ENCODE measurements at regions not wholly inside any gene's neighbourhood (a gene's known extent, or its start where the extent isn't known, plus 50 kb on each side); places are given as distances from the start of the nearest gene placed in this dataset.

DNA sequence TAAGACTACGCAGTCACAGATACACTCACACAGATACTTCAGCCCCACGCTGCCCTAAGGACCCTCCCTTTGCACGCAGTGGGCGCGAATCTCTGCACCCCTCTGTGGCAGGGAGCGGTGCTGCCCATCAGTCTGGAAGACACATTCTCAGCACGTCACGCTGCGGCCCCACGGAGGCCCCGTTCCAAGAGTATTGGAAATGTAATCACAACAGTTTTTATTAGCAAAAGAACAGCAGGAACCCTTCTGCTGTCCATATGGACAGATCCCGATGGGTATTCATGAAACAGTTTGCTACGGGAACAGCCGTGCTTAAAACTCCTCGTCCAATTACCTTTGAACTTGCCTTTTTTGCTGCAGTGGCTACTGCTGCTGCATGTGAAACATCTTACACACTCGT lies 131.0 kb downstream of the RPS24 start:
- DNase-seq = no peak

DNA sequence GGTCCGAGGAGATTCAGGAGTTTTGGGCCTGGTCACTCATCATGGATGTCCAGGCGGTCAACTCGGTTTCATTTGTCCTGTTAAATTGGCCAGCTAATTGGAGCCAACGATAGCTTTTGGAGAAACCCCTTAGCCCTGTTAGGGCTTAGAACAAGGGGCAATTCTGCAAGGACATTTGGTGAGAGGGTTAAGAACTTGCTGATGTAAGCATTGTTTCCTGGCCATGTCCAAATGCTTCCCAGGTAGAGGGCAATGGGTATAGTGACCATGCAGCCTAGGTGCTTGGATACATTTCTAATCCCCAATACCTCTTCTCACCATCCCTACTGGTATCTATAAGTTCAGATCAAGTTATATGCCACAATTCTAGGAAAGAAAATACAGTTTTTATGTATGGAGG lies 131.5 kb downstream of the RPS24 start:
- no peak for DNase-seq

DNA sequence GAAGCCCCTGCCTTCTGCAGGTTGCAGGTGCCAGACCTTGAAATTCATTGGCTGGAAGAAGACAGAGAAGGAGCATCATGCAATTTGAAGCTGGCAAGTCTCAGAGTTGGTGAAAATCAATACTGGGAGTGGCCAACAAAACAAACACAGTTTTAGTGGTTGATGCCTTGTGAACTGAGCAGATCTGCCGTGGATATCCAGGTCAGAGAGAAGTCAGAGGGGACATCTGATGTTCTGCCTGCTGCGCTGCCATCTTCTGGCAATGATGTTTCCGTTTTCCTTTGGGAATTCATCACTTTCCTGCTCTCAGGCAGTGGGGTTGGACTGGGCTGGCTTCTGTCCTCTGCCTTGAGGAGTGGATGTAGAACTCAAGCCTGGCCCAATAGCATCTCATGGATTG lies 132.0 kb downstream of the RPS24 start:
- DNase-seq = no peak

DNA sequence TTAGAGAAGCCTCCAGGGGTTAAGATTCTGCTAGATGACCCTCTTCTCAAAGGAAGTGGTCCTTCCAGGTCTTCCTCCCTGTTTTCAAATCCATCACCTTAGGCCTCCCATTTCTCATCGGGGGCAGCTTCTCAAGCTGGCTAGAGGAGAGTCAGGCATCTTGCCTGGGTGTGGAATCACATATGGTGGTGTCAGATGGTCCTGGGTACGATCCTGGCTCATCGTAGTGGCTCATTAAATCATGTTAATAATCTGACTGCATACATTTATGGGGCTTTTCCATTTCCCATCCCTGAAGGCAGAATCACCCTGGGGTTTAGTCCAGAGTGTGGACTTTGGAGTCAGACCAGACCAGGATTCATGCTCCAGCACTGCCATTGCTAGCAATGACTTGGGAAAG lies 132.6 kb downstream of the RPS24 start:
- no peak for DNase-seq

DNA sequence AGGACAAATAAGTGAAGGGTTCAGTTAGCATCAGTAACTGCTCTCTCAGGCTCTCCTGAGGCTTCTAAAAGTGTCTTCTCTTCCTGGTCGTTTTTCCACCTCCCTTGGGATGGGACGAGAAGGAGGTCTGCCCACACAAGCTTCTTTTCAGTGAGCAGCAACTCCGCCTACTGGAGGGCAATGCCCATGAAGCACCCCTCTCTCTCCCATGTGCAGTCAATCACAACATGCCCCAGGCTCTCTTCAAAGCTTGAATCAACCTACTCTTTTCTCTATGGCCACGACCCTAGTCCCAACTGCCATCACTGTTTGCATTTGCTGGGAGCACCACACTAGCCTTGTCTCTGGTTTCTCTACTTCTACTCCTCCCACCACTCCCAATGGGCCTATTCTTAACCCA lies 135.6 kb downstream of the RPS24 start:
- DNase-seq = no peak

DNA sequence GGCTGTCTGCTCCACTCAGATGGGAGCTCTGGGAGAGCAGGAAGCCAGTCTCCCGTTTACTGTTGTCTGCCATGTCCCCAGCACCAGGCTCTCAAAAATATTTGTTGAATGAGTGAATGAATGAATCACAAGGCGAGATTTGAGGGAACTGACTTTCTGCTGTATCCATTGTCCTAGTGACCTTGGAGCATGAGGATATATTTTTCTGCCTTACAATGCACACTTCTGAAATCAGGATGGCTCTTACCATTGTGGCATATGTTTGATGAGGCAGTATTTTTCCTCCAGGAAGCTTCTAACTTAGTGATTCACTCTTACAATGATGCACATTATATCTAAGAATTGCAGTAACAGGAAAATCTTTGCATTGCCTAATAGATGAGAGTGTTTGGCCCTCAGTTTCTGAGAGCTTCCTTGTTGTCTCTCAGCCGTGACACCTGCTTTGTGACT lies 136.4 kb downstream of the RPS24 start:
- no peak for DNase-seq

DNA sequence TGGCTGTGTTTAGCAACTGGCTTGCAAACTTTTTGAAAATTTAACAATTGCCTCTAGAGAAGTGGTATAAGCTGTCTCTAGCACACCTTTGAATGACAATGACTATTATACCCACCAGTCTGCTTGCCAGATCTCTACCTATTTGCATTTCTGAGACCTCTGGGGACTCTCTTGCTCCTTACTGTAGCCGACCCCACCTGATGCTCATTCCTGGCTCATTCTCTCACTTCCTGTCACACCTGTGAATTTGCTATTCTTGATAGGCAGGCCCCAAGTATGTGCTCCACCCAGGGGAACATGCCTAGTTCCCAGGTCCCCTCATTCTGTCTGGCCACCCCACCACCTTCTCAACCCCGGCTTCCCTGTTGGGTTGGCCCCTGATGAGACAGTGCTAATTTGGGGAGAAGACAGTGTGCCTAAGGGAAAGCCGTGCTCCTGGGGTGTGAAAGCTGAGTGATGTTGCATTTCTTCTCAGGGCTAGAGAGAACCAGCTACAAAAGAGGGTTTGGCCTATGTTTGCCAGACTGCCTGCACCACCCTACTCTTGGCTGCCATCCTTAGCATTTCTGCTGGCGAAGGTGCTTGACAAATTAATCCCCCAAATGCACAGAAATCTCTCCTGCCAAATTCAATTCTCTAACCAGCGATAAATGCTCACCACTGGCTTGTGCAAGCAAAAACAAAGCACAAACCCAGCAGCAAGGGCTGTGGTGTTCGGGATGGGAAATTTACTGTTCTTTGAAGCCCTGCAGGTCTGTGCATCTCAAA lies 138.2 kb downstream of the RPS24 start:
- no peak for DNase-seq

DNA sequence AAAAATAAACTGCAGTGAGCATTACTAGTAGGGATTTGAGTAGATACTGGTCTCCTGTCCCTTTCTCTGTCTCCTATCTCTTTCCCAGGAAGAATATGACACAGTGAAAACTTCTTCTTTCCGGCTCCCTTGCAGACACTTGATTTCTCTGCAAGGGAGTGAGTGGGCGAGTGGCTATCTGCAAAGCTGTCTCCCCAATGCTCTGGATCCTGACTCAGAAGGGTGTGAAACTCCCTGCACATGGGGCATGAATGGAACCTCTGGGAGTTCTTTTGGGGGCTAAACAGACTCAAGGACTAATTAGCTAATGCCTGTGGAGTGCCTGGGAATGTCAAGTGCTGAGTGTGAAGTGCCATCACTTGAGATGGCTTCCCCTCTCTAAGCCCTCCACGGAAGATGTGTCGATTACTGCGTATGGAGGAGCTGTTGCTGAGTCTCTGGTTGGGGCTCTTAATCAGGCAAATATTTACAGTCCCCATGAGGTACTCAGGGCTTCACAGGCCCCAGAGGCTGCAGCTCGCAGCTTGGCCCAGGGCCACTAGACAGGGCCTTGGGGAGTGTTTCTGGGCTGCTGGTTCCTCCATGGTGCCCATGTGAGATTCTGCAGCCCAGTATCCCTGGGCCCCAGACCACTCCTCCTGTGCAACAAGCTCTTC lies 139.8 kb downstream of the RPS24 start:
- DNase-seq = no peak

DNA sequence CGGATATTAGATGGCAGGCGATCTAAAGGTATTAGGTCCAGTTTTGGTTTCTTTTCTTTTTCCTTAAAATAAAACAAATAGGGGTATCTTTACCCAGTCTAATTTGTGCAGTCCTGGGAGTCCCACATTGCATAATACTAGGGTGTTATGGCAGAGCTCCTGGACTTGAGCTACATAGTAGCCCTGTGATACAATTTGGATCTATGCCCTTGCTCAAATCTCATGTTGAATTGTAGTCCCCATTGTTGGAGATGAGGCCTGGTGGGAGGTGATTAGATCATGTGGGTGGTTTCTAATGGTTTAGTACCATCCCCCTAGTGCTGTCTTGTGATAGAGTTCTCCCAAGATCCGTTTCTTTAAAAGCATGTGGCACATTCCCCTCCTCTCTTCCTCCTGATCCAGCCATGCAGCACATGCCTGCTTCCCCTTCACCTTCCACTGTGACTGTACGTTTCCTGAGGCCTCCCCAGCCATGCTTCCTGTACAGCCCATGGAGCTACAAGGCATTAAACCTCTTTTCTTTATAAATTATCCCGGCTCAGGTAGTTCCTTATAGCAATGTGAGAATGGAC lies 141.9 kb downstream of the RPS24 start:
- no peak for DNase-seq

DNA sequence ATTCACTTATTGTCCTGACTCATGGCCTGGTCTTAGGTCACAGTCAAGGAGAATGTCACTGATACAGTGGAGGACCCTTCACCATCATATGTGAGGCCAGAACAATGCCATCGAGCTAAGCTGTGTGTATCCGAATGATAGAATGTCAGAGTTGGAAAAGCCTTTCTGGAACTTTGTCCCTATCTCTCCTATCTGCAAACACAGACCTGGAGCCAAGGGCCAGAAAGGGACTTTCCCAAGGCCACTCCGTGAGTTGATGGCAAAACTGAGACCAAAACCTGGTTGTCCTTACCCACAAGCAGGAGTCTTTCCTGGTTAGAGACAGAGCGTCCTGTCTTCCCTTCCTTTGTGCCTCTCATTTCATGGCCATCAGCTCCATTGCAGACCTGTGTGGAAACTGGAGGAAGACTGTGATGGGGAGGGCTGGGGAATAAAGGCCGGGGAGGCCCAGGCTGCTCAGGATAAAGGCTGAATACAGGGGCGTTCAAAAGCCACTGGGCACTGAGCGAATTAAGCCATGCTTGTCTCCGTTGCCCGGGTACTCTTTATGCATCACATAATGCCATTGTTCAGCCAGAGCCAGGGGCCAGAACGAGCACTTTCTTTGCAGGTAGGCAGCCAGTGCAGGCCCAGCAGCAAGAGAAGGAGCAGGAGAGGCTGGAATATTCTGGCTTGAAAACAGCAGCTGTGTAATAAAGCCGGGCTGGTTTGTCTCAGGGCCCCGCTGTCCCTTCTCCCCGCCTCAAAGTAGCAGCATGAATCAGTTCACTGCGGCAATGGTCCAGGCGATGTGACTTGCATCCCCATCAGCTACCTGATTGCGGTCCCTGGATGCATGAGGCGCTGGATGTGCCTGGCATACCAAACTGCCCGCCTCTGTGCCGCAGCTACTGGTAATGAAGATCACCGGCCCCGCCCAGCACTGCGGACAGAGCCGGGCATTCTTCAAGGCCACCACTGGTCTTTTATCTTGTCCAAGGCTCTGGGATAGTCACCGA lies 143.0 kb downstream of the RPS24 start:
- DNase-seq = no peak

DNA sequence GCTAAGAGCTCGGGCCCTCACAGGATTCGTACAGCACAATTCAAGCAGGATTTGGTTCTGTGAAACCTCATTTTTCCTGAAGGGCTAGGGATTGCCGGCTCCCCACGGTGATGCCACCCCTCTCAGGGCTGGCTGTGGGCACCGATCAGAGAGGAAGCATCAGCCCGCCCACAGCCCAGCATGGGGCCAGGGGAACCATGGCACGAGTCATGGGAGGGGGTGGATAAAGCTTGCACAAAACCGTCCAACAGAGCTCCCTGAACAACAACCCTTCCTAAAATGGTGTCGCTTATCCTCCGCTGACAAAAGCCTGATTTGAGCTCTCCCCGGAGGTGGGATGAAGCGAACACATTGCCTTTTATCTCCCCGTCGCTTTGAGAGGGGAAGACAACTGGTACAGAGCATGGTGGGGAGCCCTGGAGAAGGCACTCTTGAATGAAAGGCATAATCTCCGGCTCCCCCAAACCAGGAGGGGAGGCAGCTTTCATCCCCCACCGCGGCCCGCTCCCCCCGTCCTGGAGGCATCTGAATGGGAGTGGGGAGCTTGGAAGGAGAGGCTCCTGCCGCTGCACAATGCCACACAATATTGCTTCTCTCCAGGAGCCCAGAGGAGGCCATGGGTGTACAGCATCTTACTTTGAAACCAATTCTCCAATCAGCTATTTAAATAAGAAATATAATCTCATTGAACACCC lies 144.0 kb downstream of the RPS24 start:
- DNase-seq = no peak

DNA sequence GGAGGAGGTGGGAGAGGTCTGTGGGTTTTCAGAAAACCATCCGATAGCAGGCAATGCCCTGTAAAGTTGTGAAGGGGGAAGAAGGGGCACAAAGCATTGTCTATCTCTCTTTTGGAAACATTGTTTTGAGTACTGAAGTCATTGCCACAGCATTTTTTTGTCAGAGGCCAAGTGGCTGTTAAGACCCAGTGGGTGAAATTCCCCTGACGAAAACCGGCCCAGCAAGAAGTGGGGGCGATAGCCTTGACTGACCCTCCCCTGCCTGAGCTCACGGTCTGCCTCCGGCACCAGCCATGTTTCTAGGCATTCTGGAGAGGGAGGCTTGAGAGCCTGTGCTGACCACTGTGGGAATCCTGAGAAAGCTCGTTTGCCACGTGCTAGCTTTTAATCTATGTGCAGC lies 144.7 kb downstream of the RPS24 start:
- DNase-seq = no peak

DNA sequence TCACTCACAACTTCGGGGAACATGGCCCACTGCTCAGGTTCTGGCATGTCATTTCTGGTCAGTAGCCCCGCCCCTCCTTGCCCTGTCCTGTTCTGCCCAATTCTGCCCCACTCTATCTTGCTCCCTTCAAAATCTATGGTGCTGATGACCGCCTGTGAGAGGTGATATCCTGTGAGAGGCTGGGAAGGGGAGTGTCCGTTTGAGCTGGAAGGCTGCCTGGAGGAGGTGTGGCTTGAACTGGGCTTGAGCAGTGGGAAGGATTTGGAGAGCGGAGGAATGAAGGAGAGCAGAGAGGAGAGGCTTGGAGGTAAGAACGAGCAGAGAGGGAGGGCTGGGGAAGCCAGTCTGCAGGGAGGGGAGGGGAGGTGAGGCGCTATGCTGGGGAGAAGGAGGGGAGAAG lies 145.3 kb downstream of the RPS24 start:
- no peak for DNase-seq

DNA sequence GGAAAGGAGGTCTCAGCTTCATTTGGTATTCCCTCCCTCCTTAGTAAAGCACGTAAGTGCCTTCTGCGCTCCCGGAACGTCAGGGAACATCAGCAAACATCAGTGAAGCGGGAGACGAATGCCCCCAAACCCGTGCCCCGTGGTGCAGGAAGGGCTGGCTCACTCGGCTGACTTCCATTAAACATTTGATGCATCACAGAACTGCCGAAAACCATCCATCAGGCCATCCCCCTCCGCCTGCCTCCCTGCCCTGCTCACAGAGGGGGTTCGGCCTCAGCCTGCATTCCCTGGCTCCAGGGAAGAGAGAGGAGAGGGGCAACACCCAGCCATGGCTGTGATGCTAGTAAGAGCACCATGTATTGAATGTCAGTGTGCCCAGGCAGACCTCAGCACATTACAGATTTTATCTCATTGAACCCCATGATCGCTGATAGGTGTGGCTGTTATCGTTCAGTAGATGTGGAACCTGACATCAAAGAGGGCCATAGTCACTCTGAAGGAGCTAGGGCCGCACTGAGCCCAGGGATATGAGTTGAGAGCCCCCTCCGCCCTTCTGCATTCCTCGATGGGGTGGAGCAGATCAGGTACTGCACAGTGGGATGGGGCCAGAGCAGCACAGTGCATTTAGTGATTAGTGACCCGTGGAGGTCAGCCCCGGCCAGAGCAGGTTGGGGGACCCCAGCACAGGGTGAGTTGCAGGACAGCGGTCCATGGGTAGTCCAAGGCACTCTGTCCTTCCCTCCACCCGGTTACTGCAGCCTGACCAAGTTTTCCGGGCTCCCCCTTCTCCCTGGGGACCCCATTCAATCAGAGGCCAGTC lies 146.4 kb downstream of the RPS24 start:
- no peak for DNase-seq

DNA sequence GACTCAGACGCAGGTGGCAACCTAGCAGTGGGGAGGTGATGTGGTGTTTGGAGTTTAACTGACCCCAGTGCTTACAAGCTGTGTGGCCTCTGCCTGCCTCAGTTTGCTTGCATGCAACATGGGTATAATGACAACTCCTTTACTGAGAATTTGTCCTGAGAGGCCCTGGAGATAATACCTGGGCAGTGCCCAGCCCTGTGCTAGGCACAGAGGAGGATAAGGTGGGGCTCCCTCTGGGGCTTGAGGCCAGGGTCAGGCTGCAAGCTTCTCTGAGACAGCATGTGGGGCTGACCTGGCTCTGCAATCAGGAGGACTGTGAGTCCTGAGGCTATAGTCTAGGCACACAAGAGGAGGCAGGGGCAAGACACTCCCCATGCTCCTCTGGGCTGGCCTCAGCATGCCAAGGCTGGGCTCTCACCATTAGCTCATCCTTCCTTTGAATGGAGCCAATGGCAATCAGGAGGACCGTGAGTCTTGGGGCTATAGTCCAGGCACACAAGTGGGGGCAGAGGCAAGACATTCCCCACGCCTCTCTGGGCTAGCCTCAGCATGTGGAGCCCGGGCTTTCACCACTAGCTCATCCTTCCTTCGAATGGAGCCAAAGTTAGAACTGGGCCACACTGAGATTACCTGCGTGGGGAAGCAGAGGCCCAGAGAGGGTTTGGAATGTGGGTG lies 147.9 kb downstream of the RPS24 start:
- DNase-seq = no peak

DNA sequence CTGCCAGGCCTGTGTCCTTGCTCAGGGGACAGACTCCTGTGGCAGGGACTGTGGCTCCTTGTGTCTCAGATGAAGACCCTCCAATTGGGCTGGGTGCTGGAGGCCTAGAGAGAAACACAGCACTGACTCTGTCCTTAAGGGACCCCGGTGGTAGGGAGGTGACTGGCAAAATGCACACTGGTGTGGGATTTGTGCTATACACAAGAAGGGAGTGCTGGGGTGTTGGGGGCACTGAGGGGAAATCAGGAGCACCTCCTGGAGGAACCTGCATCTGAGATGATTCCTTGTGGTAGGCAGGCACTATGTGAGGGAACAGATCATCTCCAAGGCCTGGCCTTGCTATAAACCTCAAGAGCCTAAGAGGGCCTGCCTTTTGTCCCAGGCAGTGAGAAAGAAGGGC lies 149.2 kb downstream of the RPS24 start:
- no peak for DNase-seq

DNA sequence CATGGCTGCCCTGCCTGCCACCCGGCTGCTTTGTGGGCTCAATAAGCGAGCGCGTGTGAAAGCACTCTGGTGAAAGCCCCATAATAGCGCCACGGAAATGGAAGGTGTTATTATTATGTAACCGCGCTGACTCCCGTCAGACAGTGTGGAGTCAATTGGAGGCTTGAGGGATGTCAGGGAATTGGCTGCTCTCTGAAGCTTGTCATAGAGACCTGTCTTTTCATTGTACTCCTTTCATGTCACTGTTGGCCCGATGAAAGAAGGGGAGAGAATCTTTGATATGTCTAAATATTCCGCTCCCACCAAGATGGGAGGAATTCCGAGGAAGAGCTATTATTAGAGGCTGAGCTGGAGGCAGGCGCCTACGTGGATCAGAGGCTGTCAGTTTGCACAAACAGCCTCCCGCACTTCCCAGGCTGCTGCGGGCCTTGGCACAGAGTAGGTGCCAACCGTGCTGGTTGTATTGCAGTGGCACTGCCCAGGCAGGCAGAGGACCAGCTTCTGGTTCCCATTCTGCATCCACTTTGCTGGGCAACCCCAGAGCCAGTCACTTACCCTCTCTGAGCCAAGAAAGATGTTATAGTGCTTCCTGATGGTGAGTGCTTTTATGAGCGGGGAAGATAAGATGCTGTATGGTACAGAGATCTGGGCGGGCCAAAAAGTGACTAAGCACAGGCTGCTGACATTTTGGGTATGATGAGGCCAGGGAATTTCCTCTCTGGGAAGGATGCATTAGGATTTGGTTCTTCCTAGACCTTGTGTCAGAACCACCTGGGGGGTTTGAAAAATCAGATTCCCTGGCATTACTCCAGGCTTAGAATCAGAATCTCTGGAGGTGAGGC lies 151.4 kb downstream of the RPS24 start:
- no peak for DNase-seq

DNA sequence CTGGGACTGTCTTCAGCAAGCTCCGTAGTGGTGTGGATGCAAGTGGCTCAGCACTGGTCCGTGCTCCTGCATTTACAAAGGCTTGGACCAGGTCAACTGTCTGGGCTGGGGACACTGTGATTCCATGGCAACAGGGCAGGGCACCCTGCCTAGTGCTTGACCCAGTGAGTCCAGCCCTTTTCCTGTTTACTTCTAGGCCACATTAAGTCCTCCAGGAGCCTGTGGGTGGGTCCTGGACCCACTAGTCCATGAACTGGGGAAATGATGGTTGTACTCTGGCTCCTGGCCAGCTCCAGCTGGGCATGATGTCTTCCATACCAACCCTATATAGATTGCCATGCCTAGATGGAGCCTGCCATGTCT lies 152.0 kb downstream of the RPS24 start:
- DNase-seq = no peak

DNA sequence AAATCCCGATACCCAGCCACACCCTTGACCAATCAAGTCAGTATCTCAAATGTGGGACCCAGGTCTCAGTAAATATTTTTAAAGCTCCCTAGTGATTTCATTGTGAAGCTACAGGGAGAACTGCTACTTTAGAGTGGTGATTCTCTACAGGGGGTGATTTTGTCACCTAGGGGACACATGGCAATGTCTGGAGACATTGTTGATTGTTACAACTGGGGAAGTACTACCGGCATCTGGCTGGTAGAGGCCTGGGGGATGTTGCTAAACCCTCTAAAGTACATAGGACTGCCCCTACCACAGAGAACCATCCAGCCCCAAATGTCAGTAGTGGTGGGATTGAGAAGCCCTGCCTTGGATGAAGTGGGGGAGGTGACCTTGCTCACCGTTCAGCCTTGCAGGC lies 152.9 kb downstream of the RPS24 start:
- DNase-seq = no peak

DNA sequence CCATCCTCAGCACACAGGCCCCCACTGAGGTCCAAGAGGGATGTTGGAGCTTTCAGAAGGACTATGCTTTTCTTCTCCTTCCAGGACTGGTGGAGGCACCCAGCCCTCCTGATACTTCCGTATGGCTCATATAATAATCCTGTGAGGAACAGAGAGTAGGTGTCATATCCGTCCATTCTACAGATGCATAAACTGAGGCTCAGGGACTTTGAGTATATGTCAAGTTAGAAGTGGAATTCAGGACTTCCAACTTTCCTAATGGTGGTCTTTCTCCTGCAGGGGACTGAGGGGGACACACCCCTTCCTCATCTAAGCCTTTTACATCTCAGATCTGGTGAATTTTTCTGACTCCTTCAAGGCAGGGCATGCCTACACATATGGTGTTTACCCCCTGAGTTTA lies 153.7 kb downstream of the RPS24 start:
- no peak for DNase-seq

Measured in NCI-H774 (cell line).